ENCODE measurements at regions not wholly inside any gene's neighbourhood (a gene's known extent, or its start where the extent isn't known, plus 50 kb on each side); places are given as distances from the start of the nearest gene placed in this dataset.

GRCh38 chr13:39144391-39144790, 106.1 kb downstream of the NHLRC3 start:
- TF ChIP-seq CTCF (conservative IDR thresholded peaks at IDR 0.05) (no peak), ZFX (IDR thresholded peaks at IDR 0.05) (no peak)

Data from C4-2B (cell line).